Activated T-helper 2 cell treated with anti-CD3 and anti-CD28 coated beads, Interferon-gamma antibody, Interleukin-2, Interleukin-4, amounts not matched to agents 10 μg/mL and 5 μg/mL and 100 μg/mL, durations not matched to agents 14 hours and 24 hours and 36 hours (primary cell): ENCODE measurements at regions not wholly inside any gene's neighbourhood (a gene's known extent, or its start where the extent isn't known, plus 50 kb on each side); places are given as distances from the start of the nearest gene placed in this dataset.
"Not testable (repeated sequence)": the region's sequence is repeated elsewhere in the genome, so short reads cannot be mapped to it uniquely, and the experiment has no call there.

Experiments
- DNase-seq: peaks from one replicate; pipeline ENCODE4 v3.0.0; 2021; ENCODE audit warnings: low spot score
- H3K27ac Mint-ChIP-seq: one replicate; pipeline ENCODE4 v1.8.0; 2021; ENCODE audit warnings: mixed read lengths
- H3K27me3 Mint-ChIP-seq: one replicate; pipeline ENCODE4 v1.8.0; 2021; ENCODE audit warnings: low read depth, mixed read lengths
- H3K36me3 Mint-ChIP-seq: one replicate; pipeline ENCODE4 v1.8.0; 2021; ENCODE audit warnings: low read depth, mixed read lengths
- H3K4me1 Mint-ChIP-seq: one replicate; pipeline ENCODE4 v1.8.0; 2021; ENCODE audit warnings: low read depth, mixed read lengths
- H3K4me3 Mint-ChIP-seq: one replicate; pipeline ENCODE4 v1.8.0; 2021; ENCODE audit warnings: low read depth, mild to moderate bottlenecking, moderate library complexity, mixed read lengths
- H3K9me3 Mint-ChIP-seq: one replicate; pipeline ENCODE4 v1.8.0; 2021; ENCODE audit warnings: mixed read lengths
- intact Hi-C: fragments of 100-400 bp; cut with micrococcal nuclease; formaldehyde crosslinking; loops from one replicate; pipeline ENCODE4 v1.15.1; 2023

DNA sequence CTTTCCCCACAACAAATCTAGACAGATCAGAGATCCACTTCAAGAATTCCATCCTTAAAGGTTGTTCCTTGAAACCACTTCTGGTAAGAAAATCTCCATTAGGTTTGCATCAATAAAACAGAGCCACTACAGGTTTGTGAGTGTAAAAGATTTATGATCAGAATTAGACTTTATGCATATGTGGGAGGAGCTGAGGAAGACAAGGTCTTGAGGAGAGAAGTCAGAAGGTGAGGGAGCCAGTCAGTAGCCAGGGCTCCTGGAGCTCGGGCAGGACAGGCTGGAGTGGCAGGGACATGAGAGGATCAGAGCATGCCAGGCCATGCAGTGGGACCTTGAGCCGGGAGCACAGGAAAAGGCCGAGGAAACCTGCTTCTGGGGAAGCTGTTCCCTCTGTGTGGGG, 240.0 kb upstream of the PRSS1 start:
- H3K36me3 Mint-ChIP-seq, H3K4me1 Mint-ChIP-seq, H3K4me3 Mint-ChIP-seq, H3K9me3 Mint-ChIP-seq, H3K27me3 Mint-ChIP-seq, DNase-seq, intact Hi-C loops, H3K27ac Mint-ChIP-seq: not testable (repeated sequence)

DNA sequence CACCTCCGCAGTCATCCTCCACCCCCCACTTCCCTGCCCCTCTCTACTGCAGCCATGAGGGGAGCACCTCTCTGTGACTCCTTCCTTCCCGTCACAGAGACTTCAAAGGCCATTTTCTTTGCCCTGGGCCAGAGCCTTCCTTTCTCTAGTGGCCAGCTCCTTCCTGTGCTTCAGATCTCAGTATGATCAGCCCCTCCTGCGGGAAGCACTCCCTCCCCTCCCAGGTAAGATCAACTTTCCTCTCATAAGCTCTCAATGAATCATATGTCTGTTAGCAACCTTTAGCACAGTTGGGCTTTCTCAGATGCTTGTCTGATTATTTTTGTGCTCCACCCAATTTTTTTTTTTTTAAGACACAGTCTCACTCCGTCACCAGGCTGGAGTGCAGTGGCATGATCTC, 241.0 kb upstream of the PRSS1 start:
- intact Hi-C loops = no loop called here
- Mint-ChIP-seq H3K27me3 (peaks cover 11% of the 10 kb centered on the region), H3K4me1 (peaks cover 4% of the 10 kb centered on the region), H3K36me3 (no peaks in the 10 kb centered on the region), H3K9me3 (no peaks in the 10 kb centered on the region), H3K27ac (peak overlapping the region; percentile 35), H3K4me3 (no peak overlapping the region)
- DNase-seq = no peak

DNA sequence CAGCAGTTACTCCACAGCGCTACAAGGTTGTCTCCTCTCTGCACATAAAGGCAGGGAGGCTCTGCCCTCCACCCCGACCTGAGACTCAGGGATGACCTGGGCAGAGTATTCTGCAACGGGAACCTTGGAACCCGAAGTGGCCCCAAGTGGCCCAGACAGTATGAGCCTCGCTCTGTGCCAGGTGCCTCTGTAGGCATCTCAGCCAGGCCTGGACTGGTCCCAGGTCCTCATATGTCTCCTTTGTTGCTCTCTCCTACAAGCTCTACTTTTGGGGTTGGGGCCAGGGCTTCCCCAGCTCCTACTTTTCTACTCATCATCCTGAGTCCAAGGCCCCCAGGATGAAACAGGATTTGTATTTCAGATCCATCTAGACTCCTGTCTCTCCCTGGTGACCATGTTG, 241.5 kb upstream of the PRSS1 start:
- H3K4me1 Mint-ChIP-seq = peaks cover 4% of the 10 kb centered on the region
- H3K4me3 Mint-ChIP-seq = no peak overlapping the region
- no peaks in the 10 kb centered on the region for H3K36me3 Mint-ChIP-seq
- H3K27me3 Mint-ChIP-seq = peaks cover 11% of the 10 kb centered on the region
- H3K9me3 Mint-ChIP-seq = no peaks in the 10 kb centered on the region
- no peak overlapping the region for H3K27ac Mint-ChIP-seq
- intact Hi-C loops = no loop called here
- DNase-seq = no peak

DNA sequence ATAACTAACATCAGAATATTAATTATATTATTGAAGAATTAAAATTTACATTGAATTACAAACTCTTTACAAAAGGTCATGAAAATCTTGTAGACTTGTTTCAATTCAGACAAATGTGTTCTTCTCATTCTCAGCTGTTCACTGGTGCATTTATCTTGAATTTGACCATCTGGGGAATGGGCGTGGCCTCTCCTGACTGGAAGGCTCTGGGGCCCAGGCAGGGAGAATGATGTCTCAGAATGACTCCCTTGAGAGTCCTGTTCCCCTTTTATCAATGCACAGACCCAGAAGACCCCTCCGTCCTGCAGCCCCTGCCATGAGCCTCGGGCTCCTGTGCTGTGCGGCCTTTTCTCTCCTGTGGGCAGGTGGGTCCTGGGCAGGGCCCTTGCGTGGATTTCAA, 242.2 kb upstream of the PRSS1 start:
- H3K36me3 Mint-ChIP-seq, H3K4me1 Mint-ChIP-seq, H3K9me3 Mint-ChIP-seq, H3K4me3 Mint-ChIP-seq, intact Hi-C loops, H3K27ac Mint-ChIP-seq, DNase-seq: not testable (repeated sequence)
- H3K27me3 Mint-ChIP-seq = peaks cover 11% of the 10 kb centered on the region

DNA sequence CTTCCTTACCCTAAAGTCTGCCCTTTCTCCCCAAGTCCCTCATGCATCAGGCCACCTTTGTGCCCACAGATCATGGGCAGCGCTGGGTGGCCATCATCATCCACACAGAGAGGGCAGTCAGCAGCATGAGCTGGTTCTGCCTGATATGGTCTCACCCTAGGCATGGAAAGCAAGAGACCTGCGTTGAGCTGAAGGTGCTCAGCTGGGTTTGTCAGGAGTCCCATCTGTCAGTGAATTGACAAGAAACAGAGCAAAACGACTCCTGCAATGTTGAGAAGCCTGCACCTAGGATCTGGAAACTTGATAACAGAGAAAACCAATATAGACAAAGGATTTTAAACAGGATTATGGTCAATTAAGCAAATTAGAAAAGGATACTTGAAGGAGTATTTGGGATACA, 242.7 kb upstream of the PRSS1 start:
- Mint-ChIP-seq H3K4me3 (no peak overlapping the region), H3K9me3 (no peaks in the 10 kb centered on the region), H3K36me3 (no peaks in the 10 kb centered on the region), H3K27ac (no peak overlapping the region), H3K27me3 (peaks cover 11% of the 10 kb centered on the region), H3K4me1 (peaks cover 4% of the 10 kb centered on the region)
- no peak for DNase-seq
- intact Hi-C loops = no loop called here

DNA sequence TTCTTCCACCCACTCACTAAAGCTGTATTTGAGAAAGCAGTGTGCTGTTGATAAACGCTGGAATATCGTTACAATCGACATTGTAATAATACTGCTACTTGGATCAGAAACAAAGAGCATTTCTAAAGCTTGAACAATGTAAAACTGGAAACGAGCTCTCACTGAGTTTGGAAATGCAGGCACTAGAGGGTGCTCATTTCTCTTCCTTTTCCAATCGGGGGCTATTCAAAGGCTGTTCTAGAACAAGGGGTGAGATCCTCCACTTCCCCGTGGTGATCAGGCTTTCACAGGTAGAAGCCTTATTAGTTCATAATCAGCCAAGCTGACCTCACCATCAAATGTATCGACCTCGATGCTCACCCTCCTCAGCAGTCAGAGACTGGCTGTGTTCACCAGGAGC, 245.3 kb upstream of the PRSS1 start:
- peaks cover 11% of the 10 kb centered on the region for H3K27me3 Mint-ChIP-seq
- H3K4me3 Mint-ChIP-seq, H3K27ac Mint-ChIP-seq, H3K9me3 Mint-ChIP-seq, DNase-seq, H3K36me3 Mint-ChIP-seq, intact Hi-C loops: not testable (repeated sequence)
- H3K4me1 Mint-ChIP-seq = peaks cover 11% of the 10 kb centered on the region

DNA sequence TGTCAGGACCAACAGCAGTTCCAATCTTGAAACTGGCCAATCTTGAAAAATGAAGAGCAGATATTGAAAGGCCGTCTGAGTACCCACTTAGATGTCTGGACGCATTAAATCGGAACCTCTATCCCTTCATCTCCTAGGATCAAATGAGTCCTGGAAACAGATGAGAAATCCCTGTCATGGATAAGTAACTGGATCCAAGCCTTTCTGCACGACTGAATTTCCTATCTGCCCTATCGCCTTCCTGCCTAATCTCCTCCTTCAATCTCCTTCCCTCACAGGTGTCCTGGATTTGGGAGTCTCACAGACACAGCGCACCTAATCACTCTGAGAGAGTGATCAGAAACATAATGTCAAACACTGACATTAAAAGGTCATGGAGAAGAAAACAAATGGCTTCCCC, 245.2 kb upstream of the PRSS58 start:
- DNase-seq = no peak
- no peak overlapping the region for H3K4me3 Mint-ChIP-seq
- no peaks in the 10 kb centered on the region for H3K36me3 Mint-ChIP-seq
- H3K27me3 Mint-ChIP-seq = peaks cover 11% of the 10 kb centered on the region
- peaks cover 8% of the 10 kb centered on the region for H3K4me1 Mint-ChIP-seq
- intact Hi-C loops = no loop called here
- H3K9me3 Mint-ChIP-seq = no peaks in the 10 kb centered on the region
- H3K27ac Mint-ChIP-seq = no peak overlapping the region

DNA sequence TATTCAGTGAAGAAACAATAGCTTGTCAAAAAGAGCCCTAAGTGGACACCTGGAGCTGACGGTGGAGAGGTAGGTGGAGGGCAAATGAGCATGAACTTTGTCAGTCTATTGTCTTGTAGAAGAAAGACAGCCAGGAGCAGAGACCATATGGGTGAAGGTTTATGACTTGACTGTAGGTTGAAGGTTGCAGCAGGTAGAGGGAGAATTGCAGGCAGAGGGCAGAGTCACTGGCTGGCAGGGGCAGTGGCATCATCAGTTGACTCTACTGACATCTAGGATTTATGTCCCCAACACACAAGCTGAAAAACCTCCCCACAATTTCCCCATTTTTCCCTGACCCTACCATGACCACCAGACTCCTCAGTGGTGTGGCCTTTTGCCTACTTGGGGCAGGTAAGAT, 243.6 kb upstream of the PRSS58 start:
- no peaks in the 10 kb centered on the region for H3K36me3 Mint-ChIP-seq
- H3K4me1 Mint-ChIP-seq = peaks cover 13% of the 10 kb centered on the region
- no peaks in the 10 kb centered on the region for H3K9me3 Mint-ChIP-seq
- intact Hi-C loops = no loop called here
- H3K27me3 Mint-ChIP-seq = peaks cover 14% of the 10 kb centered on the region
- H3K27ac Mint-ChIP-seq = no peak overlapping the region
- no peak overlapping the region for H3K4me3 Mint-ChIP-seq
- no peak for DNase-seq

DNA sequence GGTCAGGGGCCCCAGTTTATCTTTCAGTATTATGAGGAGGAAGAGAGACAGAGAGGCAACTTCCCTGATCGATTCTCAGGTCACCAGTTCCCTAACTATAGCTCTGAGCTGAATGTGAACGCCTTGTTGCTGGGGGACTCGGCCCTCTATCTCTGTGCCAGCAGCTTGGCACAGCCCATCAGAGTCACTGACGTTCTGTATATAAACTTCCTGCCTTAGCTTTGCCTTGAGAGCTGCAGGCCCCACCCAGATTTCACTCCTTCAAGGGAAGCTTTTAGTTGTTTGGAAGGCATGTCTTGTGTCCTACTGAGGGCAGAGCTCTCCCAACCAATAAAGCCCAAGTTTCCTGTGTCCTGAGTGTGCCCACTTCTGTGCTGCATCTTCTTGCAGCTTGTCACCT, 242.5 kb upstream of the PRSS58 start:
- H3K9me3 Mint-ChIP-seq = no peaks in the 10 kb centered on the region
- H3K4me1 Mint-ChIP-seq = peaks cover 20% of the 10 kb centered on the region
- no peak overlapping the region for H3K4me3 Mint-ChIP-seq
- peak overlapping the region; percentile 32 for H3K27ac Mint-ChIP-seq
- H3K36me3 Mint-ChIP-seq = no peaks in the 10 kb centered on the region
- no peak for DNase-seq
- intact Hi-C loops = no loop called here
- H3K27me3 Mint-ChIP-seq = peaks cover 14% of the 10 kb centered on the region

DNA sequence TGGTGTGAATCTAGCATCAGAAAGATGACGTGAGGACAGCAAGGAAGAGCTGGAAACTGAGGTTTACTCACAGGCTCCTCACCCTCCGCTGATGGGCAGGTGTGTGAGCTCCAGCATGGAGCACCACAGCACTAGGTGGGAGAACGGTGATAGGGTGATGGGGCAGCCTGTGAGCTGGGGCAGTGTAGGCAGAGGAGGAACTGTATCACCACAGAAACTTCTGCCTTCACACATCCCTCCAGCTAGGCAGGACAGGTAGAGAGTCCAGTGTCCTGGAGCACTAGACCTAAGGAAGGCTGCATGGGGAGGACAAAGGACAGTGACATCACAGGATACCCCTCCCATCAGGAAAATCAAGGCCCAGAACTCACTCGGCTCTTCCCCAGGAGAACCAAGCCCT, 241.8 kb upstream of the PRSS58 start:
- intact Hi-C loops = loop anchor here (5.0 kb wide), 1 partner anchor 37 kb away; no protein-coding TSS in a partner anchor
- Mint-ChIP-seq H3K27me3 (peaks cover 8% of the 10 kb centered on the region), H3K27ac (no peak overlapping the region)

DNA sequence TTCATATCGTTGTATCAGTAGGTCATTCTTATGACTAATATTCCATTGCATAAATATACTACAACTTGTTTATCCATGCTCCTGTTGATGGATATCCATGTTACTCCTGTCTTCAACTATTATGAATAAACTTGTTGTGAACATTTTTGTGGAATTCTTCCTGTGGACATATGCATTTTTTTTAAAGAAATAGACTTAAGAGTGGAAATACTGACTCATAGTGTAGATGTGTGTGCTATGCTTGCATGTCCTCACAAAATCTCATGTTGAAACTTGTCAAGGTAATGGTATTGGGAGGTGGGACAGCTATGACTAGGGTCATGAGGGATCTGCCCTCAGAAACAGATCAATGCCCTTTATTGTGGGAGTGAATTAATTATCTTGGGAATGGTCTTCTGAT, 240.5 kb upstream of the PRSS58 start:
- no peak overlapping the region for H3K27ac Mint-ChIP-seq

More for the DNA sequence above, 241.8 kb upstream of the PRSS58 start:
- DNase-seq = no peak
- no peaks in the 10 kb centered on the region for H3K36me3 Mint-ChIP-seq
- no peak overlapping the region for H3K4me3 Mint-ChIP-seq
- no peaks in the 10 kb centered on the region for H3K9me3 Mint-ChIP-seq
- peaks cover 22% of the 10 kb centered on the region for H3K4me1 Mint-ChIP-seq

DNA sequence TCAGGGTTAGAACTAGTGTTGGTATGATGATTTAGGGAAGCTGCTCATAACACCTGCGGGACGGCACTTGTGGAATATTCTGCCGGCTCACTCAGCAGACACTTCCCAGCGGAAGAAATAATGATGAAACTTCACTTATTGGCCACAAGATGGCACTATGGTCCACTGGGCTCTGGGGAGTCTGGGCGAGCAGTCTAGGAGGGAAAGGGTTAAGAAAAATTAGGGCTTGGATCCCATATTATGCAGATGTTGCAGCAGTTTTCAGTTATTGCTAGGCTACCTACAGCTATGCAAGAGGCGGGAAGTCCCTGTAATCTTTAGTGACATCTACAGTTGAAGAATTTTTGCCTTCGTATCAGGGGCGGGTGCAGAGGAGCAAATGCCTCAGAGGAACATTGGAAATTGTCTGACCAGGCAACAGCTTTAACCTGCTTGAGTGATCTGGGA, 238.7 kb upstream of the PRSS58 start:
- intact Hi-C loops = loop anchor here (5.0 kb wide), 1 partner anchor 34 kb away; no protein-coding TSS in a partner anchor
- H3K36me3 Mint-ChIP-seq = no peaks in the 10 kb centered on the region
- peaks cover 3% of the 10 kb centered on the region for H3K27me3 Mint-ChIP-seq
- H3K4me3 Mint-ChIP-seq = peak overlapping the region; percentile 17
- peaks cover 25% of the 10 kb centered on the region for H3K4me1 Mint-ChIP-seq
- H3K9me3 Mint-ChIP-seq = no peaks in the 10 kb centered on the region
- no peak overlapping the region for H3K27ac Mint-ChIP-seq
- no peak for DNase-seq

More for the DNA sequence above, 240.5 kb upstream of the PRSS58 start:
- Mint-ChIP-seq H3K4me3 (no peak overlapping the region), H3K36me3 (no peaks in the 10 kb centered on the region), H3K4me1 (peaks cover 22% of the 10 kb centered on the region), H3K27me3 (peaks cover 3% of the 10 kb centered on the region), H3K9me3 (no peaks in the 10 kb centered on the region)
- intact Hi-C loops = loop anchor here (5.0 kb wide), 1 partner anchor 36 kb away; no protein-coding TSS in a partner anchor
- no peak for DNase-seq

DNA sequence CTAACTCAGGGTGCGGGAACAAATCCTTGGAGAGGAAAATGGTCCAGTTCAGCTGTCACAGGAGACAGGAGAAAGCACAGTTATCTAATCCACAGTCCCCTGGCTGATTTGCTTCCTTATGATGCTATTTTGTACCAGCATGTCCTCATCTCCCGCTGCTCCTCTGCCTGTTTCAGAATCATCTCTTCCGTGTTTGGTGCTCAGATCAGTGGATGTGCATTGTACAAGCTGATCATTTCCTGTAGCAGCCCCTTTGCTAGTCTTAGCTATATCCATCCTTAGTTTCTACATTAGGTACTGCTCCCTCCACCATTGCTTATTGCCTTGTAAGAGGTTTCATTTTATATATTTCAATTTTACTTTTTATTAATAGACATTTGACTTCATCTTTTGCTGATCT, 238.0 kb upstream of the PRSS58 start:
- H3K27ac Mint-ChIP-seq, H3K27me3 Mint-ChIP-seq, DNase-seq, H3K36me3 Mint-ChIP-seq, H3K9me3 Mint-ChIP-seq, H3K4me3 Mint-ChIP-seq: not testable (repeated sequence)
- intact Hi-C loops = loop anchor here (5.0 kb wide), 1 partner anchor 34 kb away; no protein-coding TSS in a partner anchor
- peaks cover 25% of the 10 kb centered on the region for H3K4me1 Mint-ChIP-seq

DNA sequence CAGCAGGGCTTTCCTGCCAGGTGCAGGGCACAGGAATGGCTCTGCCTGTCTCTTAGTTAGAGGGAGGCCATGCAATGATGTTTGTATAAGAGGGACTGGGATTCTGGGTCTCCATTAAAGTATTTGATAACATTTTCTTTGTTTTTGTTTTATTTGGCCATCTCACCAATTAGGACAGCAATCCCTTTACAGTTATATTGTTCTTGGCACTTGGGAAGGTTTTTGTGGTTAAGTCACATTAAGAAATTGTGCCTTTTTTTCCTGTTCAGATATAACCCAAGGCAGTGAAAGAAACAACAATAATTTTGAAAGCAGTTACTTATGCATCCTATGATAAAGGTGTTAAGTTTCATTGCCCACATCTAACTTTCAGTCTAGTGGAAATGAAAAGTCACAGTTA, 237.4 kb upstream of the PRSS58 start:
- H3K27ac Mint-ChIP-seq, H3K27me3 Mint-ChIP-seq, H3K36me3 Mint-ChIP-seq, H3K4me3 Mint-ChIP-seq, H3K9me3 Mint-ChIP-seq, DNase-seq: not testable (repeated sequence)
- intact Hi-C loops = loop anchor here (5.0 kb wide), 1 partner anchor 33 kb away; no protein-coding TSS in a partner anchor
- peaks cover 21% of the 10 kb centered on the region for H3K4me1 Mint-ChIP-seq
